GM19238 (cell line): ENCODE measurements at regions not wholly inside any gene's neighbourhood (a gene's known extent, or its start where the extent isn't known, plus 50 kb on each side); places are given as distances from the start of the nearest gene placed in this dataset.
"Not testable (repeated sequence)": the region's sequence is repeated elsewhere in the genome, so short reads cannot be mapped to it uniquely, and the experiment has no call there.

Source experiments
- DNase-seq: peaks from one replicate; pipeline ENCODE4 v3.0.0; 2011; ENCODE audit warnings: low spot score; ENCODE audit not compliant: insufficient read length

DNA sequence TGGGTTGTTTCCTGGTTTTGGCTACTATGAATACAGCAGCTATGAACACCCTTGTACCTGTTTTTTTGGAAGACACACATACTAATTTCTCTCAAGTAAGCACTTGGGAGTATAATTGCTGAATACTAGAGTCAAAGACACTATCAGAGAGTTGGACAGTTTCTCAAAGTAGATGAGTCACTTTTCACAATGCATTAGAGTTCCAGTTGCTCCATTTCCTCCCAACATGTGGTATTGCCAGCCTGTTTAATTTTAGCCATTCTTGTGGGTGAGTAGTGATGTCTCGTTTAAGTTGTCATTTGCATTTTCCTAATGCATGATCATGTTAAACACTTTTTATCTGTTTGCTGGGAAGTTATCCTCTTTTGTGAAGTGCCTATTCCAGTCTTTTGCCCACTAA is 81.6 kb upstream of the GDNF start:
- no peak for DNase-seq

DNA sequence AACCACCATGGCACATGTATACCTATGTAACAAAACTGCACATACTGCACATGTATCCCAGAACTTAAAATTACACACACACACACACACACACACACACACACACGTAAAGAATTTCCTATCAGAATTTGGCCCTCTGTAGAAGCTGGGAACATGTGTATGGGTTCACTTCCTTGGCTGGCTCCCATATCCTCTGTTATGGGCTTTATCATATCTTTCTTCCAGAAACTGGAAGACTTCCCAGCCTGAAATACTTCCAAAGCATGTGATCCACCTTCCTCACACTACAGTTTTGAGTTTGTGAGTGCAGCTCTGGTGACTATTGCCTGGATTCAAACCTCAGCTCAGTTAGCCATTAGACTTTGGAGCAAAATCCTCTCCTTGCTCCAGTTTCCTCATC is 78.6 kb upstream of the GDNF start:
- no peak for DNase-seq

- DNase-seq, result no peak
Observed at GRCh38 chr5:37916525-37916924, 76.7 kb upstream of the GDNF start.

GRCh38 chr5:37915097-37915736 is 75.4 kb upstream of the GDNF start:
- no peak for DNase-seq

GRCh38 chr5:37909610-37910266 is 69.9 kb upstream of the GDNF start:
- DNase-seq, result not testable (repeated sequence)

GRCh38 chr5:37906416-37906815 is 66.6 kb upstream of the GDNF start:
- no peak for DNase-seq

DNA sequence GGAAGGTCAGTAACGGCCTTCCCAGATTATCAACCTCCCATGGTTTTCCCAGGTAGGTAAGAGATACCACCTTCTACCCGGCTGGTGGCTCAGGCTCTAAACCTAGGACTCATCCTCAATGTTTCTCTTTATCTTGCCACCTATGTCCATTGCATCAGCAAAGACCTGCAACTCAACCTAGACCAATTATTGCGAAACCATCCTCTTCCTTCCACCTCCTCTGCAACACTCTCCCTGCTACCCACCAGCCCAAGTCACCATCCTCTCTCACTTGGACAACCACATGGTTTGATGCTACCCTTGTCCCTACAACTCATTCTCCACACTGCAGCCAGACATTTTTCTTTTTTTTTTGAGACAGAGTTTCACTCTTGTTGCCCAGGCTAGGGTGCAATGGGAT is 65.4 kb upstream of the GDNF start:
- no peak for DNase-seq

- no peak for DNase-seq
Observed at GRCh38 chr5:37902323-37902722, 62.5 kb upstream of the GDNF start.

GRCh38 chr5:37900692-37901091 is 60.9 kb upstream of the GDNF start:
- DNase-seq, result no peak

GRCh38 chr5:37899037-37899436 is 59.2 kb upstream of the GDNF start:
- DNase-seq, result no peak

GRCh38 chr5:37896159-37896558 is 56.3 kb upstream of the GDNF start:
- no peak for DNase-seq

- no peak for DNase-seq
Observed at GRCh38 chr5:37893434-37894134, 53.7 kb upstream of the GDNF start.

DNA sequence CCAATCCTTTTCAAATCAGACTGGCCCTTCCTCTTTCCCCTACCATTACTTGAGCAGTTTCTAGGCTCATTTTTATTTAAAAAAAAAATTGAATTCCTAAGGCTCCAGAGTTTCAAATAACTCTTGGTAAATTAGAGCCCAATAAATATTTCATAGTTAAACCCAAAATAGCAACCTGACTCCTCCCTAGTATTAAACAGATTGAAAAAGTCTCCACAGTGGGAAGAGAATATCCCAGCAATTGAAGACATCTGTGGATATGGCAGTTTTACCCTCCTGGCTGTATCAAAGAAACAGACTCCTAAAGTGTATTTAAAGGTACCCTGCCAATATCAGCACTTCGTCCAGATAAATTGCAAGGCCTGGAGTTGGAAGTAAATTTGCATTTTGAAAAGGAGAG is 52.7 kb upstream of the GDNF start:
- DNase-seq, result no peak

DNA sequence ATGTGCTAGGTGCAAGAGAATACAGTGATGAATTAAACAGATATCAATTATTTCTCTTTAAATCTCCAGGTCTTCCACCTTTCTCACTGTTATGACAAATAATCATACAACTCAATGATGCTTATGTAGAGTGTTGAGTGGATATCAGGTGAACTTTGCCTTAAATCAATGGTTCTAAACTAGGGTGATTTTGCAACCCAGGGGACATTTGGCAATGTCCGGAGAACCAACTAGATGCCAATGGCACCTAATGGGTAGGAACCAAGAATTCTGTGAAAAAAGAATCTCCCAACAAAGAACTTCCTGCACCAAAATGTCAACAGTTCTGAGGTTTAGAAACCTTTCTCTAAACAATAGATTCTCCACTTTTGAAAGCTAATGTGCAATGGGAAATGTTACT is 52.0 kb upstream of the GDNF start:
- no peak for DNase-seq

- no peak for DNase-seq
Observed at GRCh38 chr5:37889612-37890317, 49.9 kb upstream of the GDNF start.
